HUES64 (cell line): ENCODE measurements at regions not wholly inside any gene's neighbourhood (a gene's known extent, or its start where the extent isn't known, plus 50 kb on each side); places are given as distances from the start of the nearest gene placed in this dataset.

ENCODE experiments used
- H3K27ac ChIP-seq: 2 replicates; pipeline ENCODE4 v1.7.0; 2013; ENCODE audit warnings: low read depth, low read length, inconsistent platforms
- H3K27me3 ChIP-seq: 2 replicates; pipeline ENCODE4 v1.6.1; 2013; ENCODE audit warnings: mild to moderate bottlenecking, low read length; ENCODE audit not compliant: insufficient read depth
- H3K36me3 ChIP-seq: 2 replicates; pipeline ENCODE4 v1.6.1; 2013; ENCODE audit warnings: mild to moderate bottlenecking, low read length; ENCODE audit not compliant: insufficient read depth
- H3K4me1 ChIP-seq: 2 replicates; pipeline ENCODE4 v1.6.1; 2013; ENCODE audit warnings: mild to moderate bottlenecking, low read length, moderate library complexity; ENCODE audit not compliant: insufficient read depth
- H3K4me3 ChIP-seq: 2 replicates; pipeline ENCODE4 v1.5.1; 2013; ENCODE audit warnings: mild to moderate bottlenecking, low read length, moderate library complexity
- H3K9ac ChIP-seq: 2 replicates; pipeline ENCODE4 v1.6.1; 2013; ENCODE audit warnings: mild to moderate bottlenecking, low read depth, low read length
- H3K9me3 ChIP-seq: 2 replicates; pipeline ENCODE4 v1.6.1; 2013; ENCODE audit warnings: low read depth, low read length; ENCODE audit not compliant: insufficient read depth
- WGBS: fragments of 150-250, 120-280 bp; methylation state at CpG from one replicate; pipeline ENCODE4 v1.1.7; 2013; ENCODE audit warnings: missing lambda C conversion rate; 5-methylcytosine and 5-hydroxymethylcytosine counted together

DNA sequence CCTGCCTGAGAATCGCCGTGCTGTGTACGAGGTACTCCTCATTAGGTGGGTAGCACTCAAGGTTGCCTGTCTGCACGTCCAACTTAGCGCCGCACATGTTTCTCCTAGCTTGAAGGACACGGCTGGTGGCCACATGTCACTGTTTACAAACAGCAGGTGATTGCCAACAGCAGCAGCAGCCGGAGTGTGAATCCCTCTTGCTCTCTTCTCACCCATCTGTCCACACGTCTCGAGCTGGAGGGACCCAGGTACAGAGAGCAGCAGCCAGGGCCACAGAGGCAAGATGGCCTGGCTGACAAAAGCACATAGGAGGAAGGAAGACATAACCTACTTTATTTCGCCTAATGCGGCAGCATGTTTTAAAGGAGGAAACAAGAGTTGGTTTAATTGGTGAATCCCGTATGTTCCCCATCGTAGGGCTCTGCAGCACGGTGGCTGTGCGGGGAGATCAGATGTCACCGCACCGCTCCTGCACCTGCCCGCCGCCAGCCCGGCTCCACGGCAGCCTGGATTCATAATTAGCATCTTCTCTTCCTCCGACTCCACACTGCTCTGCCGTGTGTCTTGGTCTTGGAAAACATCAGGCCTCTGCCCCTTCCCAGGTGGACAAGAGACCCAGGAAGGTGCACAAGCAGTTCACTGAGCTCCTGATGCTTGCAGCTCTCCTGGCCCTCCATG, 201.6 kb upstream of the IRX1 start:
- WGBS: 88% methylated on average over 24 of the region's 24 CpGs
- Histone ChIP-seq H3K36me3 (no peaks in the 10 kb centered on the region), H3K27ac (no peak overlapping the region), H3K9ac (no peak overlapping the region), H3K9me3 (no peaks in the 10 kb centered on the region; the same call in 1 of the 2 replicates), H3K4me1 (peaks cover 12% of the 10 kb centered on the region; the same call in 1 of the 2 replicates), H3K4me3 (no peak overlapping the region), H3K27me3 (no peaks in the 10 kb centered on the region)

DNA sequence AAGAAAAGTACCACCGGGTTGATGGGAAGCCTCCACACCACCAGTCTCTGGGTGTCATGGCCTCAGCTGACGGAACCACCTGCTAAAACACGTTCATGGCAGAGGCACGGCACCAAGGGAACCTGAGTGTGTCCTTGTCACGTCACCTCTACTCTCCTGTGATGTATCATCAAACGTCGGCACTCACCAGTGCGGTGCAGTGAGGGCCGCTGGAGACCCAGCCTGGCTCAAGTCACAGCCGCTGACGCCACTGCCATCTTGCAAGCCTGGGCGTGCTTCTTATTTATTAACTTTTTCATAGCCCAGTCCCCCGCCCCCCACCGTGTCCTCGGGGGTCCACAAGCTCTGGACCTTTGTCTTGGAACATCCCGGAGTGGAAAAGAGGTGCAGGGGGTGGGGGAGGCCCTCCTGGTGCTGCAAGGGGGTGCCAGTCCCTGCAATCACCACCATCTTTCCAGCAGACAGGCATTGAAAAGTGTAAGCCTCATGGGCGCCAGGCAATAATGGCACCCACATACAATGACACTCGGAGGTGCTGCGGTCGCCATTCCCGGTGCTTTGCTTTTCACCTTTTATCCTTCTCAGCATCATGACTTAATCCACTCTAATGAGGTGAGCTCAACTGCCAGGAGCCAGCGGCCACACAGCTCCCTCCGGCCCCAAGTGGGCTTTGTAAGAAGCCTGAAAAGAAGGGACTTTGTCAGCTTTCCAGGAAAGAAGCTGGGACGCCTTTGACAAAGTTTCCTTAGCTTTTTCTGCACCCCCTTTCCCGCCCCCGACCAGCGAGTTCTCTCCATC, 202.3 kb upstream of the IRX1 start:
- Histone ChIP-seq H3K9me3 (no peaks in the 10 kb centered on the region), H3K36me3 (no peaks in the 10 kb centered on the region), H3K27me3 (no peaks in the 10 kb centered on the region), H3K4me3 (no peak overlapping the region), H3K27ac (no peak overlapping the region), H3K9ac (no peak overlapping the region), H3K4me1 (peaks cover 12% of the 10 kb centered on the region; the same call in 1 of the 2 replicates)
- 92% methylated on average over 27 of the region's 27 CpGs for WGBS

DNA sequence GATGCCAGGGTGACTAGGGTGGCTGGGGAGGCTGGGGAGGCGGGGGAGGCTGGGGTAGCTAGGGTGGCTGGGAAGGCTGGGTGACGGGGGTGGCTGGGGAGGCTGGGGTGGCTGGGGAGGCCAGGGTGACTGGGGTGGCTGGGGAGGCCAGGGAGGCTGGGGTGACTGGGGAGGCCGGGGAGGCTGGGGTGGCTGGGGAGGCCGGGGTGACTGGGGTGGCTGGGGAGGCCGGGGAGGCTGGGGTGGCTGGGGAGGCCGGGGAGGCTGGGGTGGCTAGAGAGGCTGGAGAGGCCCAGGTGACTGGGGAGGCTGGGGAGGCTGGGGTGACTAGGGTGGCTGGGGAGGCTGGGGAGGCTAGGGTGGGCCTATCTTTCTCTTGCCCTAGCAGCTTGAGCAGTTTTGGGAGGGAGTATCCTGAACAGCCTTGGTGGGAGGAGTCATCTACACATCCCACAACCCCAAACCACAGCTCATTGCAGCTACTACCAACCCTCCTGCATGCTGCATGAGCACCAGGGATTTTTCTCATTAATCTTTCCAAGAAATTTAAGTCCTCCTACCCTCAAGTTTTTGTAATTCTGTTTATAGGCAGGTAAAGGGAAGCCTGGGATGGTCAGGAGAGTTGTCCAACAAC, 203.2 kb upstream of the IRX1 start:
- WGBS: 79% methylated on average over 6 of the region's 6 CpGs
- peaks cover 12% of the 10 kb centered on the region; the same call in 1 of the 2 replicates for H3K4me1 ChIP-seq
- H3K9ac ChIP-seq: no peak overlapping the region
- H3K27me3 ChIP-seq: no peaks in the 10 kb centered on the region; the same call in 1 of the 2 replicates
- no peak overlapping the region for H3K4me3 ChIP-seq
- no peaks in the 10 kb centered on the region for H3K9me3 ChIP-seq
- no peaks in the 10 kb centered on the region for H3K36me3 ChIP-seq
- no peak overlapping the region for H3K27ac ChIP-seq

DNA sequence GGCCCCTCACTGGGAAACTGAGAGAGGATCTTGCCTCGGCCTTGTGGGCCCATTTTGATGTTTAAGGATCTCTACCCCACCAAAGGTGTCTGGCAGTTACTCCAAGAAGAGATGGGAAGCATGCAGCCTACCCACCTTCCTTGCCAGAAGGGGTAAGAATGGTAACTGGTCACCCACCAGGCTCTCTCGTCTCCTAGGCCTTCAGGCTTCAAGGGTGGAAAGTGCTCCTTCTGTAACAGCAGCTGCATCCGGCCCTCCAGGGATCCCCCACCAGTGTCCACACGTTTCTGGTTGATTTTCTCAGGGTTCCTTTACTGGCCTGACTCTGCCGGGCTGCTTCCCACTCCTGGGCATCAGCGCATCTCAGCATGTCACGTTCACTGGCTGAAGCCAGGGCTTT, 204.4 kb upstream of the IRX1 start:
- H3K27ac ChIP-seq: no peak overlapping the region
- H3K27me3 ChIP-seq: no peaks in the 10 kb centered on the region; the same call in 1 of the 2 replicates
- no peak overlapping the region for H3K4me3 ChIP-seq
- H3K9ac ChIP-seq: no peak overlapping the region
- 93% methylated on average over 7 of the region's 7 CpGs for WGBS
- no peaks in the 10 kb centered on the region for H3K36me3 ChIP-seq
- no peaks in the 10 kb centered on the region for H3K9me3 ChIP-seq
- H3K4me1 ChIP-seq: peaks cover 12% of the 10 kb centered on the region; the same call in 1 of the 2 replicates

DNA sequence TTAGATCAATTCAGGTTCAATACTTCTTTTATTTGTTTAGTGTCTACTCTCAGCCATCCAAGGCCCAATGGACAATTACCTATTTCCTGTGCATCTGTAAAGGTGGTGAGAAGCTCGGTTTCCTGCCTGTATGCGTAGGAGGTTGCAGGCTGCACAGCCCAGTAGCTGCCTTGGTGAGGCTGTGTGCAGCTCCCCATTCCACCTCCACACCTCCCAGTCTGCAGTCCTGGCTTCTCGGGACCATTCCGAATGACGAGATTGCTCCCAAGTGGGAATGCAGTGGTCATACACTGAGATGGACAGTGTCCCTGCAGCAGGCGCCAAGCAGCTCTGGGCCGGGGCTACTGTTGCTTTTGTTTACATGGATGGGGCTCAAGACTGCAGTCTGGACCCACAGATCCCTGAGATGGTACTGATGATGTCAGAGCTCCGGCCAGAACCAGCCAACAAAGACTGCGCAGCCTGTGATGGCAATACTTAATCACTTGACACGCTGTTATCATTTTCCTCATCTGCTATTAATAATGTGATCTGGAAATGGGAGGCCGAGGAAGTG, 206.1 kb upstream of the IRX1 start:
- Histone ChIP-seq H3K4me3 (no peak overlapping the region), H3K27me3 (no peaks in the 10 kb centered on the region; the same call in 1 of the 2 replicates), H3K27ac (no peak overlapping the region), H3K9me3 (no peaks in the 10 kb centered on the region), H3K9ac (no peak overlapping the region), H3K4me1 (no peaks in the 10 kb centered on the region; the same call in 1 of the 2 replicates), H3K36me3 (no peaks in the 10 kb centered on the region)
- WGBS: 83% methylated on average over 10 of the region's 11 CpGs

DNA sequence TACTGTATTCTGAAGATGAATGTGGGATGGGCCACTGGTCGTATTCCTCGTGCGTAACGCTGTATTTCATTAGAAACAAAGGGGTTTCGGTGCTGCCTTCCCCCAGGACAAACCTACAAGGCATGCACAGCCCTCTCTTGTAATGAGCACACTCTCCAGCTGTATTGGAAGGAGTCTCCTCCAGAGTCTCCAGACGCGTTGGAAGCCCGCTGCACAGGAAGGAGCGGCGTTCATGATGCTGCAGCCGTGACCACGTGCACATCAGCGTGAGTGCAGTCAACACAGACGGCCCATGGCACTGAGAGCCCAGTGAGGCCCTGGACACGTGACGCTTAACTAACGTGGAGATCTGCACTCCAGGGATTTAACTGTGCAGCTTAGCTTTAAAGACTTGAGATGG, 209.0 kb upstream of the IRX1 start:
- 89% methylated on average over 17 of the region's 17 CpGs for WGBS
- Histone ChIP-seq H3K36me3 (no peaks in the 10 kb centered on the region), H3K9me3 (no peaks in the 10 kb centered on the region), H3K4me1 (no peaks in the 10 kb centered on the region), H3K27ac (no peak overlapping the region), H3K27me3 (no peaks in the 10 kb centered on the region; the same call in 1 of the 2 replicates), H3K9ac (no peak overlapping the region), H3K4me3 (no peak overlapping the region)

DNA sequence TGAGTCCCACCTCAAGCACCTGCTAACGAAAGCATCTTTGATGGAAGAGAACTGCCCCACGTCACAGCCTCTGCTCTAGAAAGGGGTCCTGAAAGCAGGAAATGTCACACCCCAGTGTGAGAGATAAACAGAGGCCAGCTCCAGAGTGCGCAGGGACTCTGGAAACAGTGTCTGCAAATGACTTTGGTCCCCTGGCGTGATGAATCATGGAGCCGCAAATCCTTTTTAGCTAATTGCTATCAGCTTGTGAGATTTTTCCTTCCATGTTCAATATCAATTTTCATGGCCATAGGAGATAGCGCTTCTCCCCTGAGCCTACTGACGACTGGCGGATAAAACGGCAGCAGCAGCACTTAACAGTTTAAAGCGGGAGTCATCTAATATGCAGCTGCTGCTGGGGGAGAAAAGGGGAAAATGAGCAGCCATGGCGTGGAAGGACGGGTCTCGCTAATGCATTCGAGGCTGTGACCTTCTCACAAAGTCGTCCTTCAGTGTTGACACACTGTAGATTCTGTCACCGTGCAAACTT, 209.6 kb upstream of the IRX1 start:
- WGBS: 83% methylated on average over 16 of the region's 16 CpGs
- H3K27ac ChIP-seq: no peak overlapping the region
- no peaks in the 10 kb centered on the region for H3K36me3 ChIP-seq
- no peak overlapping the region for H3K4me3 ChIP-seq
- no peaks in the 10 kb centered on the region for H3K9me3 ChIP-seq
- no peaks in the 10 kb centered on the region; the same call in 1 of the 2 replicates for H3K27me3 ChIP-seq
- H3K4me1 ChIP-seq: no peaks in the 10 kb centered on the region
- no peak overlapping the region for H3K9ac ChIP-seq

DNA sequence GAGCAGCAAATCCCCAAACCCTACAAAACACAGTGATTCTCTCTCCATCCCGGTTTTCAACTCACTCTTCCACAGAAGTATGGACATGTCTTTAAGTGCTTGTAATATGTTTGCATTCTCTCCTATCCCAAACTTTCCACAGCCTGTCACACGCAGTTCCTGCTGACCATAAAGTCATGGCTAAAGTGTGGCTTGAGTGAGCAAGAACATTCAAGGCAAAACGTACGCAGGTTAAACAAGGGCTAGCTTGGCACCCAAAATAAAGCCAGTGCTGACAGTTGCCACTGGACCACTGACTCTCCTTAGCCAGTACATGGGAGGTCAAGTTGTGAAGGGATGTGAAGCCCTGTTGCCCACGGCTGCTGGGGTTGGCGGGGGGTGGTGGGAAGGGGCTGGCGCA, 211.1 kb upstream of the IRX1 start:
- H3K27me3 ChIP-seq: no peaks in the 10 kb centered on the region; the same call in 1 of the 2 replicates
- no peaks in the 10 kb centered on the region for H3K4me1 ChIP-seq
- no peak overlapping the region for H3K4me3 ChIP-seq
- no peaks in the 10 kb centered on the region for H3K36me3 ChIP-seq
- no peak overlapping the region for H3K27ac ChIP-seq
- no peaks in the 10 kb centered on the region for H3K9me3 ChIP-seq
- no peak overlapping the region for H3K9ac ChIP-seq
- 96% methylated on average over 7 of the region's 7 CpGs for WGBS

DNA sequence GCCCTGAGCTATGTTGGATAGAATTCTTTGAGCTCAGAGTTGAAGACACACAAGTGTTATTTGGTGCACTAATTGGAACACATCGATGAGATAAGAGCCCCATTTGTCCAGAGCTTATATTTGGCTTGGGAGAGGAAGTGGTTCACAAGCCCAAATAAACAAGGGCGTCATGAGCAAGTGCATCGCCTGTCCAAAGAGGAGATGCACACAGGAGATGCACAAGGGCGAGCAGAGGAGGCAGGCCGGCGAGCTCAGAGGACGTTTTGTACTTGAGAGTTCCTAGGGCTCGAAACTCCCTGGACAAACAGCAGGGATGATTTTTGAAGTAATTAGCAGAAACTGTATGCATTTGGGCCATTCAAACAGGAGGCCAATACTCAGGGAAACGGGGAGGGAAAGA, 212.8 kb upstream of the IRX1 start:
- Histone ChIP-seq H3K4me3 (no peak overlapping the region), H3K36me3 (no peaks in the 10 kb centered on the region), H3K9ac (no peak overlapping the region), H3K27ac (no peak overlapping the region), H3K27me3 (no peaks in the 10 kb centered on the region; the same call in 1 of the 2 replicates), H3K4me1 (no peaks in the 10 kb centered on the region), H3K9me3 (no peaks in the 10 kb centered on the region)
- WGBS: 92% methylated on average over 9 of the region's 9 CpGs

DNA sequence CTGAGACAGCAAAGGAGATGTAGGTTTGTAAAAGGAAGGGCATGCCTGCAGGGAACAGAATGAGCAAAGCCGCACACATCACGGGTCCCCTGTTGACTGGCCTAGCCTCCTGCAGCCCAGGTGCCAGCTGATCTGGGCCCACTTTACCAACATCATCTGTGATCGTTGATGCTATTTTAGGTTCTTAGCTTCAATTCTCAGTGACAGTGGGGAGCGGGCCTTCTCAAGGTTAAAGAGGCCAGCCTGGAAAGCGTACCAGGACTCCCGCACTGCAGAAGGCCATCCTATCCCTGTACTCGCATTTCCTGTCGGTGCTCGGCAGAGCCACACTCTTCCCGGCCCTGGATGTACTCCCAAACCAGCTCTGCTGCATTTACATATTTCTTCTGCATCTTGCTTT, 213.5 kb upstream of the IRX1 start:
- H3K4me3 ChIP-seq: no peak overlapping the region
- no peak overlapping the region for H3K27ac ChIP-seq
- H3K4me1 ChIP-seq: no peaks in the 10 kb centered on the region
- H3K27me3 ChIP-seq: no peaks in the 10 kb centered on the region
- H3K36me3 ChIP-seq: no peaks in the 10 kb centered on the region
- WGBS: 86% methylated on average over 10 of the region's 10 CpGs
- H3K9ac ChIP-seq: no peak overlapping the region
- H3K9me3 ChIP-seq: no peaks in the 10 kb centered on the region
